H9 (cell line): ENCODE measurements at regions not wholly inside any gene's neighbourhood (a gene's known extent, or its start where the extent isn't known, plus 50 kb on each side); places are given as distances from the start of the nearest gene placed in this dataset.
A peak's percentile ranks its signal among the peaks of the same experiment; 100 is the strongest.

ENCODE experiments used
- DNase-seq: peaks from one replicate; pipeline ENCODE4 v3.0.0-alpha.2; 2017
- H2AFZ ChIP-seq: one replicate; pipeline ENCODE4 v1.6.1; 2013; ENCODE audit warnings: mild to moderate bottlenecking, low read length, control low read depth, moderate library complexity
- H2AK5ac ChIP-seq: 2 replicates; pipeline ENCODE4 v1.6.1; 2013; ENCODE audit warnings: low read length, control low read depth, mixed read lengths; ENCODE audit not compliant: insufficient read length
- H2BK120ac ChIP-seq: one replicate; pipeline ENCODE4 v1.6.1; 2013; ENCODE audit warnings: low read depth, mild to moderate bottlenecking, low read length, control low read depth, inconsistent platforms; ENCODE audit not compliant: poor library complexity, severe bottlenecking
- H2BK12ac ChIP-seq: 2 replicates; pipeline ENCODE4 v1.6.1; 2013; ENCODE audit warnings: low read length, control low read depth, mixed read lengths, low read depth; ENCODE audit not compliant: insufficient read length
- H2BK15ac ChIP-seq: 2 replicates; pipeline ENCODE4 v1.6.1; 2013; ENCODE audit warnings: low read depth, low read length, control low read depth
- H2BK20ac ChIP-seq: one replicate; pipeline ENCODE4 v1.6.1; 2013; ENCODE audit warnings: low read depth, mild to moderate bottlenecking, low read length, control low read depth, inconsistent platforms; ENCODE audit not compliant: poor library complexity, severe bottlenecking
- H2BK5ac ChIP-seq: 2 replicates; pipeline ENCODE4 v1.6.1; 2013; ENCODE audit warnings: low read length, control low read depth, mixed read lengths; ENCODE audit not compliant: insufficient read length
- H3K14ac ChIP-seq: 2 replicates; pipeline ENCODE4 v1.6.1; 2013; ENCODE audit warnings: low read length, control low read depth; ENCODE audit not compliant: insufficient read depth
- H3K18ac ChIP-seq: 2 replicates; pipeline ENCODE4 v1.6.1; 2013; ENCODE audit warnings: low read depth, mild to moderate bottlenecking, mixed read lengths, low read length, control low read depth; ENCODE audit not compliant: insufficient read length
- H3K23ac ChIP-seq: 2 replicates; pipeline ENCODE4 v1.6.1; 2013; ENCODE audit warnings: low read length, control low read depth, mixed read lengths, low read depth; ENCODE audit not compliant: insufficient read length
- H3K23me2 ChIP-seq: 2 replicates; pipeline ENCODE4 v1.6.1; 2013; ENCODE audit warnings: low read depth, mild to moderate bottlenecking, mixed read lengths, low read length, control low read depth; ENCODE audit not compliant: insufficient read length, poor library complexity, severe bottlenecking
- H3K27ac ChIP-seq: 2 replicates; pipeline ENCODE4 v1.5.1; 2013; ENCODE audit warnings: low read length, control low read depth, mixed read lengths, low read depth; ENCODE audit not compliant: insufficient read length
- H3K27me3 ChIP-seq: 2 replicates; pipeline ENCODE4 v1.6.1; 2013; ENCODE audit warnings: low read length, control low read depth, inconsistent platforms; ENCODE audit not compliant: insufficient read depth
- H3K4ac ChIP-seq: 2 replicates; pipeline ENCODE4 v1.6.1; 2013; ENCODE audit warnings: low read depth, mild to moderate bottlenecking, control low read depth, inconsistent platforms, low read length, moderate library complexity
- H3K4me1 ChIP-seq: 2 replicates; pipeline ENCODE4 v1.6.1; 2013; ENCODE audit warnings: low read length, control low read depth, inconsistent platforms; ENCODE audit not compliant: insufficient read depth
- H3K4me2 ChIP-seq: 2 replicates; pipeline ENCODE4 v1.6.1; 2013; ENCODE audit warnings: low read length, control low read depth, mixed read lengths; ENCODE audit not compliant: insufficient read length, insufficient read depth
- H3K56ac ChIP-seq: 2 replicates; pipeline ENCODE4 v1.6.1; 2013; ENCODE audit warnings: low read depth, mild to moderate bottlenecking, mixed read lengths, low read length, control low read depth; ENCODE audit not compliant: insufficient read length
- H3K79me1 ChIP-seq: 2 replicates; pipeline ENCODE4 v1.6.1; 2013; ENCODE audit warnings: low read depth, mild to moderate bottlenecking, moderate library complexity, low read length, control low read depth, inconsistent platforms; ENCODE audit not compliant: insufficient read depth, poor library complexity, severe bottlenecking
- H3K79me2 ChIP-seq: 2 replicates; pipeline ENCODE4 v1.6.1; 2013; ENCODE audit warnings: low read length, control low read depth, inconsistent platforms; ENCODE audit not compliant: insufficient read depth
- H3K9ac ChIP-seq: 2 replicates; pipeline ENCODE4 v1.6.1; 2013; ENCODE audit warnings: low read length, control low read depth, mixed read lengths; ENCODE audit not compliant: insufficient read length; ENCODE audit errors: extremely low read depth
- H3K9me3 ChIP-seq: one replicate; pipeline ENCODE4 v1.6.1; 2013; ENCODE audit warnings: low read depth, low read length, inconsistent platforms; ENCODE audit not compliant: control insufficient read depth
- H3T11ph ChIP-seq: one replicate; pipeline ENCODE4 v1.6.1; 2013; ENCODE audit warnings: mild to moderate bottlenecking, low read length, control low read depth, inconsistent platforms
- H4K20me1 ChIP-seq: one replicate; pipeline ENCODE4 v1.6.1; 2013; ENCODE audit not compliant: control insufficient read depth, insufficient read length, insufficient read depth
- H4K5ac ChIP-seq: 2 replicates; pipeline ENCODE4 v1.6.1; 2013; ENCODE audit warnings: low read depth, mild to moderate bottlenecking, mixed read lengths, low read length, control low read depth; ENCODE audit not compliant: insufficient read length
- H4K8ac ChIP-seq: replicated peaks from 2 replicates; pipeline ENCODE4 v1.6.1; 2013; ENCODE audit warnings: low read length, control low read depth, mixed read lengths, low read depth; ENCODE audit not compliant: insufficient read length
- H4K91ac ChIP-seq: 2 replicates; pipeline ENCODE4 v1.6.1; 2013; ENCODE audit warnings: low read depth, mild to moderate bottlenecking, moderate library complexity, mixed read lengths, low read length, control low read depth; ENCODE audit not compliant: insufficient read length
- H3K27ac Mint-ChIP-seq, 3 experiments: 2 replicates in 2 of 3; 3 replicates in 1 of 3; pipeline ENCODE4 v1.8.0; 2020 to 2021; ENCODE audit warnings: mixed read lengths in 3 of 3, mild to moderate bottlenecking in 1 of 3, moderate library complexity in 1 of 3
- H3K27me3 Mint-ChIP-seq: 2 replicates; pipeline ENCODE4 v1.8.0; 2021; ENCODE audit warnings: low read depth, mild to moderate bottlenecking, moderate library complexity, mixed read lengths
- H3K36me3 Mint-ChIP-seq, 3 experiments: 2 replicates in 2 of 3; 3 replicates in 1 of 3; pipeline ENCODE4 v1.8.0; 2020 to 2021; ENCODE audit warnings: low read depth in 3 of 3, mixed read lengths in 3 of 3; ENCODE audit not compliant: insufficient read depth in 1 of 3
- H3K4me1 Mint-ChIP-seq, 2 experiments: 2 replicates each; pipeline ENCODE4 v1.8.0; 2020; ENCODE audit warnings: mixed read lengths in 2 of 2
- H3K4me3 Mint-ChIP-seq, 2 experiments: 2 replicates in 1 of 2; 3 replicates in 1 of 2; pipeline ENCODE4 v1.8.0; 2020 to 2021; ENCODE audit warnings: mild to moderate bottlenecking in 2 of 2, mixed read lengths in 2 of 2, moderate library complexity in 1 of 2
- H3K9me3 Mint-ChIP-seq, 2 experiments: 2 replicates in 1 of 2; 3 replicates in 1 of 2; pipeline ENCODE4 v1.8.0; 2020; ENCODE audit warnings: mild to moderate bottlenecking in 2 of 2, mixed read lengths in 2 of 2, moderate library complexity in 1 of 2
- CTCF ChIP-seq: fragments of 200-600 bp; sonication (generic); conservative IDR thresholded peaks from 3 replicates; pipeline ENCODE4 v1.8.0; 2021; ENCODE audit warnings: antibody characterized with exemption, mild to moderate bottlenecking
- WGBS: extraction: QIAGEN DNeasy Blood & Tissue Kit; methylation state at CpG from one replicate; pipeline ENCODE4 v1.1.7; 2013; ENCODE audit warnings: missing lambda C conversion rate, low lambda C conversion rate, mixed read lengths; ENCODE audit not compliant: insufficient read length; ENCODE audit errors: extremely low coverage; 5-methylcytosine and 5-hydroxymethylcytosine counted together

DNA sequence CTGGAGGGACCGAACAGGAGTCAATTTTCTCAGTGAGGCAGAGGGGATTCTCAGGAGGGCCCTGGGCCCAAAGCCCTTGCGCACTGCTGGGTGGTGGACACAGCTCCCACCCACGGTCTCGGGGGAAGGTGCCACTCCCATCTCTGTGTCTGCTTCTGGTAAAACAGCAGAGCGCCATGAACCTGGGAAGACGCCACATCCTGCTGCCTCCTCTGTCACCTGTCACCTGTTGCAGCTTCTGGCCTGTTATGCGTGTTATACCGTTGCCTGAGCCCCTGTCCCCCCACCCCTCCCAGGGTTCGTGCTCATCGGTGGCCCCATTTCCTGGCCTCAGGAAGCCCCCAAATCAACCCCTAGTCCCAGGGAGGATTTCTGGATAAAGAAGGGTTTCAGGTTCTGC lies 125.8 kb upstream of the AJAP1 start:
- 0 out of 2 replicates have a peak overlapping the region, but pooled peaks have one; percentile 22 for H3K14ac ChIP-seq
- H2AFZ ChIP-seq, result no peak overlapping the region
- no CpG with 5 or more reads among the region's 10 CpGs for WGBS
- no peak overlapping the region for H2BK120ac ChIP-seq
- Mint-ChIP-seq H3K36me3 (no peaks in the 10 kb centered on the region), H3K4me3 (no peak overlapping the region), H3K9me3 (no peaks in the 10 kb centered on the region), H3K27me3 (peaks cover 20% of the 10 kb centered on the region), H3K4me1 (peaks cover 11 to 14% of the 10 kb centered on the region in 2 experiments), H3K27ac (no peak overlapping the region)
- H3K18ac ChIP-seq, result no peak overlapping the region
- no peaks in the 10 kb centered on the region for H3K9me3 ChIP-seq
- H2BK12ac ChIP-seq, result no peak overlapping the region
- H2BK15ac ChIP-seq, result no peak overlapping the region
- H3K9ac ChIP-seq, result no peak overlapping the region
- no peak overlapping the region for H3K23ac ChIP-seq
- no peak overlapping the region for H3K4ac ChIP-seq
- H3T11ph ChIP-seq, result no peak overlapping the region
- H4K20me1 ChIP-seq, result peaks cover 3% of the 10 kb centered on the region
- no peaks in the 10 kb centered on the region for H3K23me2 ChIP-seq
- no peak overlapping the region for H3K56ac ChIP-seq
- no peaks in the 10 kb centered on the region for H3K79me2 ChIP-seq
- no peaks in the 10 kb centered on the region for H3K4me1 ChIP-seq
- no peaks in the 10 kb centered on the region for H3K79me1 ChIP-seq
- H3K27ac ChIP-seq, result no peak overlapping the region
- no peak overlapping the region for H2BK20ac ChIP-seq
- H4K5ac ChIP-seq, result no peak overlapping the region
- H2AK5ac ChIP-seq, result no peak overlapping the region
- DNase-seq, result no peak
- H2BK5ac ChIP-seq, result no peak overlapping the region
- H3K4me2 ChIP-seq, result no peak overlapping the region
- H3K27me3 ChIP-seq, result no peaks in the 10 kb centered on the region
- H4K8ac ChIP-seq, result no peak overlapping the region
- no peak for TF ChIP-seq CTCF
- H4K91ac ChIP-seq, result no peak overlapping the region
